Stimulated activated CD8-positive, alpha-beta memory T cell treated with anti-CD3 and anti-CD28 coated beads, Interleukin-15, amount 100 ng/mL, for 48 hours (primary cell): ENCODE measurements at regions not wholly inside any gene's neighbourhood (a gene's known extent, or its start where the extent isn't known, plus 50 kb on each side); places are given as distances from the start of the nearest gene placed in this dataset.
A peak's percentile ranks its signal among the peaks of the same experiment; 100 is the strongest.

Experiments
- DNase-seq, 2 donors: peaks; one replicate each; pipeline ENCODE4 v3.0.0-alpha.2; 2020; ENCODE audit warnings: low read depth in 2 of 2

- no peak for DNase-seq
These were observed 87.1 kb upstream of the TNFAIP3 start for GRCh38 chr6:137779982-137780381.

- no peak for DNase-seq
These were observed 86.5 kb upstream of the TNFAIP3 start for GRCh38 chr6:137780447-137781034.

GRCh38 chr6:137781639-137782038 lies 85.4 kb upstream of the TNFAIP3 start:
- no peak for DNase-seq

- no peak for DNase-seq
These were observed 84.7 kb upstream of the TNFAIP3 start for GRCh38 chr6:137782166-137783039.

- DNase-seq: no peak
These were observed 83.3 kb upstream of the TNFAIP3 start for GRCh38 chr6:137783710-137784109.

GRCh38 chr6:137784583-137784982 lies 82.5 kb upstream of the TNFAIP3 start:
- no peak for DNase-seq

GRCh38 chr6:137787016-137787415 lies 80.0 kb upstream of the TNFAIP3 start:
- no peak for DNase-seq

- DNase-seq: no peak
These were observed 78.8 kb upstream of the TNFAIP3 start for GRCh38 chr6:137788248-137788647.

GRCh38 chr6:137791281-137792159 lies 75.5 kb upstream of the TNFAIP3 start:
- DNase-seq: no peak

- no peak for DNase-seq
These were observed 74.7 kb upstream of the TNFAIP3 start for GRCh38 chr6:137792160-137793033.

- no peak for DNase-seq
These were observed 73.1 kb upstream of the TNFAIP3 start for GRCh38 chr6:137793805-137794515.

GRCh38 chr6:137794516-137795201 lies 72.4 kb upstream of the TNFAIP3 start:
- no peak for DNase-seq

GRCh38 chr6:137795501-137795900 lies 71.6 kb upstream of the TNFAIP3 start:
- DNase-seq: no peak

- no peak for DNase-seq
These were observed 68.8 kb upstream of the TNFAIP3 start for GRCh38 chr6:137798261-137798660.

- no peak for DNase-seq
These were observed 68.2 kb upstream of the TNFAIP3 start for GRCh38 chr6:137798846-137799245.

GRCh38 chr6:137799950-137800568 lies 67.0 kb upstream of the TNFAIP3 start:
- DNase-seq: peak in 1 of 2 donors; percentile 48

- no peak for DNase-seq
These were observed 66.3 kb upstream of the TNFAIP3 start for GRCh38 chr6:137800762-137801161.

- DNase-seq: no peak
These were observed 65.5 kb upstream of the TNFAIP3 start for GRCh38 chr6:137801352-137802114.
